Anterior cingulate cortex (tissue), 58 donors: ENCODE measurements at regions not wholly inside any gene's neighbourhood (a gene's known extent, or its start where the extent isn't known, plus 50 kb on each side); places are given as distances from the start of the nearest gene placed in this dataset.
"Not testable (repeated sequence)": the region's sequence is repeated elsewhere in the genome, so short reads cannot be mapped to it uniquely, and the experiment has no call there.

ENCODE experiments used
- DNase-seq, 58 donors: peaks; one replicate each; lab custom pipeline; 2025; lab: John Stamatoyannopoulos, UW

DNA sequence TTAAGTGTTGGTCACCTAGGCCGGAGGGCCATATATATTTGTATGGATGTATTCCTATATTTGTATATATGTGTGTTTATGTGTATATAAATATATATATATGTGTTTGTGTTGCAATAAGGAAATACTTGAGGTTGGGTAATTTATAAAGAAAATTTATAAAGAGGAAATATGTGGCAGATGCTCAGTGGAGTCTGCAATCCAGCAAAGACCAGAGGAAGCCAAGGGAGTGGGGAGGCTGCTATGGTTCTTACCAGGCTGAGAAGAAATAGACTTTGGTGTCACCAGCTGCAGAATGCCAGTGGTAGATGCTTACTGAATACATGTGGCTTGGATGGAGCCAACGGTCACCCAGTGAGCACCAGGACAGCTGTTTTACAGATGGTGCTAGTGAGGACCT, 97.4 kb upstream of the ELOVL5 start:
- DNase-seq: no peak

DNA sequence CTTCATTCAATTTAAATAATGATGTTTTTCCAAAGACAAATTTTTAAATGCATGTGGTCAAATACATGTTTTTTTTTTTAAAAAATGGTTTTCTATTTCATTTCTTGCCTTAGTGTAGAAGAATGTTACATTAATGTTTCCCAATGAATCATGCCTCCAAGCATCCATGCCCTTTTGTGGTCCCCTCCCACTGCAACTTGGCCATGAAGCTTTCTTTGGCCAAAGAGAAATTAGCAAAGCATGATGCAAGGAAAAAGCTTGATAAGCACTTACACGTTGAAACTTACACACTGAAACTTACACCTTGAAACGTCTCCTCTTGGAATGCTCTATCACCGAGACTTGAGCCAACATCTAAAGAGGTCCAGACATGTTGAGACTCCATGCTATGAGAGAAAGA, 93.0 kb upstream of the ELOVL5 start:
- DNase-seq: no peak

DNA sequence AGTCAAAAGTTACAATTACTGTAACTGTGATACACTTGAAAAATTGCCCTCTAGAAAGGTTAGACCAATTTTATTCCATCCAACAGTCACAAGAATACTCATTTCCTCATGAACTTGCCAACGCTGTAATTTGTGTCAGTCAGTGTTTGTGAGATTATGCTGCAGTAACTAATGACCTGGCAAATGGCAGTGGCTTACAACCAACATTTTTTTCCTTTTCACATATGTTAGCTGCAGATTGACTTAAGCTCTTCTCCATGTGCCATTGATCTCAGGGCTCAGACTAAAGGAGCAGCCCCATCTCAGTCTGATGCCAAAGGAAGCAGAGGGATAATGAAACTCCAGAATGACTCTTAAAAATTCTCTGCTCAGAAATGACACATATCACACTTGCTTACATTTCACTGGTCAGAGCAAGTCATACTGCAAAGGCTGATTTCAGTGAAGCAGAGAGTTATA, 92.3 kb upstream of the ELOVL5 start:
- DNase-seq: no peak

DNA sequence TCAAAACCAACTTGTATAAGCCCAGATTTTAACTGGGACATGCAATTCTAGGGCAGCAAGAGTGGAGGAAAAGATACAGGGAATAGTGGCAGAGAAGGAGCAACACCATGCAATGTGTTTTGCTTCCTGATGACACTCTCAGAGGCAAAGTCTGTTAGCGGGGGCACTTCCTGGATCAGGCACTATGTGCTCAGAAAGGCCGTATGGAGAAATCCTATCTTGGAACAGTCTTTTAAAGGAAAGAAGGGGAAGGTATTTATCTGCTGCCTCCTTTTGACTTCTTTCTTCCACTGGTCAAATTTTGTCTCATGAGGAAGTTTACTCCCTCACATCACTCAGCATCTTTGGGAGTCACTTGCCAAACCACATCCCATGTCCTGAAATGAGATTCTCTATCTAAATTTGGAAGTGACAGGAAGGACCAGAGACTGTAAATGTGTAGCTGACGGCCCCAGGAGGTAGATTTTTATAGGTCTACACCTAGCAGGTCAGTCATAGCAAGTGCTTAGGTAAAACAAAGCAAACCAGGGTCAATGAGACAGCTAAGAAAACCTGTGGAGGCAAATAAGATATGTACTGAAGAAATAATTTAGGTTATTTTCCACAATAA, 91.7 kb upstream of the ELOVL5 start:
- peak in 1 of 58 donors; percentile 1 for DNase-seq

DNA sequence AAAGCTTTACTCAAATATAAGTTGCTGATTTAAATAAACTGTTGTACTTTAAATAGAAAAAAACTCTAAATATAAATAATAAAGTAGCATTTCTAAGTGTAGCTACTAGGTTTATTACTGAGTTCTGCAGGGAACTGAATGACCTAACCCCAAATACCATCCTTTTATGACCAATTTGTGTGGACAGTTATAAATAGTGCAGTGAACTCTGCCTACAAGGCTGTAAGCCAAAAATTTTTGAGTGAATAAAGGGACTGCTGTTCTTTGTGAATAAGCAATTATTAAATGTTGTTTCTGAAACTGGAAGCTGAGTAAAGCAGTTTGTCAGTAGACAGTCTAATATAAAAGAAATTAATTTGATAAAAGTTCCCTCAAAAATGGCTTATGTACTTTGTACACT, 90.8 kb upstream of the ELOVL5 start:
- peak in 4 of 58 donors; percentile 14 to 71 (median 18) for DNase-seq

DNA sequence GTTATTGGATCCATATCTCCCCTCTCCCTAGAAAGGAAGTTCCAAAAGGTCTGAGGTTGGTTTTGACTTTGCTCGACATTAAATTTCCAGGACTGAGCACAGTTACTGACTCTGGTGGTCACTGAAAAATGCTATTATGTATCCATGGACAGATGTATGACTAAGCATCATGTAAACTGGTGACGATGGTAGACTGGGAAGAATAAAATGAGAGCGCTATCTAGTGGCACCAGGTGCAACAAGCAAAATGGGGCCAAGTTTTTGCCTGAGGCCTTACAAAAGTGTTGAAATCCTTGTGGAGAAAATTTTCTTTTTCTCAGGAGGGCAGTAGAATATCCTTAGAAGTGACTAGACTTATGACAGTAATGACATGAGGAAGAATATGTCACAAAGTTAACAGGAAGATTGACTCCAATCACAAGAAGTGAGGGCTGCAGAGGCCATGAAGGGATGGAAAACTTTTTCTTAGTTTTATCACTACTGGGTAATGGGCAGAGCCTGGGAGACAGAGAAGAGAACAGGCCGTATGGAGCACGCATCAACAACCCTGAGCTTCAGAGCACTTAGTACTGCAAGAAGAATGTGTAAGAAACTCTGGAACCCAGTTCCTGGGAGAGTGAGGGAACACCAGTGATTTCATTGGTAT, 88.9 kb upstream of the ELOVL5 start:
- peak in 19 of 58 donors; percentile 1 to 56 (median 14) for DNase-seq

DNA sequence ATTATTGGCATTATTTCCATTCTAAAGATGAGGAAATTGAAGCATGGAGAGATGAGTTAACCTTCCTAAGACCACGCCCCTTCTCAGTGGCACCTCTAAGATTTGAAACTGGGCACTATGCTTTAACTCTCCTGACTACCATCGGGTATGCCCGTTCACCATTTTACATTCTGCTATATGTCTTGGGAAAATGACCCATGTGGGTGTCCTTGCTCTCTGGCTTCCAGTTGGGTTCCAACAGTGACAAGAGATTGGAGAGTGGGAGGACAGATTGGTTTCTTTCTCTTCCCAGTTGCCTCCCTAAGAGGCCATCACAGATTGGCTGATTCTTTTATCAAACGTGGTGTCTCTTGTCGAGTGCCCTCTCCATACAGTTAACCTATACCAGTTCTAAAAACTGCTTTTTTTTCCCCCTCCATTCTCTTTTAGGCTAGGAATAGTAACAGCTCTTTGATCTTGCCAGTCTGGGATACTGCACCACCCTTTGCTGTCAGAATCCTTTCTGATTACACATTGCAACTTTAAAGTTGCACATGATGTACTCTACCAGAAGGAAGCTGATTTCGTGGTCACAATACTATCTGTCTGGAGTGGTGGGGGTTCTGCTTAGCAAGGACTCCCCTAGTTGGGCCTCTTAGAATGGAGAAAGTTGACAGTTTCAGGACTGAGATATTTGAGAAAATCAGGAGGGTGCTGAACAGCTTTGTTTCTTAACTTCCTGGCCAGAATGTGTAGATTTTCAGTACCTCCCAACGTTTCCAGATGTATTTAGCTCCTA, 88.0 kb upstream of the ELOVL5 start:
- no peak for DNase-seq

DNA sequence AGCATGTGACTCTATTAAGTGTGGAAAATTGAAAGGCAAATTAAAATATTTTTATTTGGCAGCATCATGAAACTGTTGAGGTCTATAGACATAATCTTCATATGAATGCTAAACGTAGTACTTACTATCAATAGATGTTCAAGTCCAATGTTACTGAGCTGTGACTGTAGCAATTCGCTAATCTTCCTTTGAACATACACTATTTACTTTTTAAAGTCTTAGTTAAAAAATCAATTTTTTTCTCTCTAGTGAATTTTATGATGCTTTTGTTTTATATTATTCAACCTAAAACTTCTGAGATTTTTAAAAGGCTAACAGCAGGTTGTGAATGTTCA, 85.2 kb upstream of the ELOVL5 start:
- DNase-seq: no peak

DNA sequence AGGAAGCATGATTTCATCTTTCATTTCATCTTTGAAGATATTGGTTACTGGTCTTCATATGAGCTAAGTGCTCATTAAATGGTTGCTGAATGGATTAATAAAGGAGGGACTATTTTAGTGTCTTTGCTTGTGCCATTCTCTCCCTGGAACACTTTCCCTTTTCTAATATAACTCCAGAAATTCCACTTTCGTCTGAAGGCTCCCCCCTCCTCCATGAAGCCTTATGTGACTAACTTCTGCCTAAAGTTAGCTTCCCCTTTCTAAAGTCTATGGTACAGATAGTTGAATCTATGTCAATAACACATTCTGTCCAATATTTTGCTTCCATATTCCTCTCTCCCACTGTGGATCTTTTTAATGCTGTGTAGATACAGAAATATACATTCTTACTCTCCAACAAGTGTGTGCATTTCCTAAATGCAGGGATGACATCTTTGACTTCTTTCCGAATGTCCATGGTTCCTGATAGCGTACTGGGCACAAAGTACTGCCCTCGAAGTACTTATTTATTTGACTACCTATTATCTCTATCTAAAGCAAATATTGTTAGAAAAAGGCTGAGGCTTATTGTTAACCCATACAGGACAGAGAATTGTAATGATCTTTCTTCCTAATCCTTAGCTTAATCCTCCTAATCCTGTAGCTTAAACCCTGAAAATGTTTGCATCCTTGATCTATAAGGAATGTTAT, 84.7 kb upstream of the ELOVL5 start:
- no peak for DNase-seq

DNA sequence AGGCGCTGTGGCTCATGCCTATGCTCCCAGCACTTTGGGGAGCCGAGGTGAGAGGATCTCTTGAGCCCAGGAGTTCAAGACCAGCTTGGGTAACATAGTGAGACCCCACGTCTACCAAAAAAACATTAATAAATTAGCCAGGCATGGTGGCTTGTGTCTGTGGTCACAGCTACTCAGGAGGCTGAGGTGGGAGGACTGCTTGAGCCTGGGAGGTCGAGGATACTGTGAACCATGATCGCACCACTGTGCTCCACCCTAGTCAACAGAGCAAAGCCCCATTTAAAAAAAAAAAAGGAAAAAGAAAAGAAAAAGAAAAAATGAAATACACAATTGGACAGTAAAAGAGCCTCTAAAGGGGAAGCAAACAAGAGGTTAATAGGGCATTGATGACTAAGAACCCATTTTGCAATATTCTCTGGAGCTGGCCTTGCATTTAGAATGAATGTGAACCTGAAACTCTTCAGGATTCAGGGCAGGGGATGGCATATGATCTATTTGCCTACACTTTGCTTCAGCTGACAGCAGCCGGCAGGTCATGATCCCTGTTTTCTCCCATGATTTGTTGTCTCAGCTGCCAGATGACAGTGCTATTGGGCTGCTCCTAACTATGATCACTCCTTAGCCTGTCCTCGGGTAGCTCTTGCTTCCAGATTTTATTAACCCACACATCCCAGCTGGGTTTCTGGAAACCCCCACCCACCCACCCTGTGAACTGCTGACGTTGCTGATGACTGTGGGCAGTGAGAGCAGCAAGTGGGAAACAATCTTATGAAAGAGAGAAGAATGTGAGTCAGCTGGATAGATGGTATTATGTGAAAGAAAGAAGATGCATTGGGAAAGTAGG, 83.8 kb upstream of the ELOVL5 start:
- DNase-seq: no peak

DNA sequence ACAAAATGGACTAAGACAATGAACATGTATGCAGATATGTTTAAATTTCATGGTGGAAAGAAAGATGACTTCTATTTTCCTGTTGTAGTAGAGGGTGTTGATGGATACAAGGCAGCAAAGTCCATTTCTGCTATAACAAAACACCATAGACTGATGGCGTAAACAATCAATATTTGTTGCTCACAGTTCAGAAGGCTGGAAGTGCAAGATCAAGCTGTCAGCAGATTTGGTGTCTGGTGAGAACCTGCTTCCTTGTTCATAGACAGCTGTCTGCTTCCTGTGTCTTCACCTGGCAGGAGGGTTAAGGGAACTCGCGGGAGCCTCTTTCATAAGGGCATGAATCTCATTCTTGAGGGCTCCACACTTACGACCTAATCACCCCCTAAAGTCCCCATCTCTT, 83.0 kb upstream of the ELOVL5 start:
- no peak for DNase-seq

DNA sequence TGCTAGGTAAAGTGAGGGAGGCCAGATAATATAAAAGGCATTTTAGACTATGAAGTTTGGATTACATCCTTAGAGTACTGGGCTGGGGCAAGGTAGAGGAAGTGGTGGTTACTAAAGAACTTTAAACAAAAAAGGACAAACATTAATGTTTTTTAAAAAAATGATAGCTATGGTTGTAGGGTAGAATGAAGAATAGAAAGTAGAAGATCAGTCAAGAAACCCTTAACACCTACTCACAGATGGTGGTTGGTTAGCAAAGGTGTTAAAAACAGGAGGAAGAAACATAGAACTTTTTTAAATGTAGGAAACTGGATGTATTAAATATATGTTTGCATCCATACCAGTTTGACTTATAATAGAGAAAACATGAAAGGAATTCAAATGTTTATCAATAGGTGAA, 80.7 kb upstream of the ELOVL5 start:
- no peak for DNase-seq

DNA sequence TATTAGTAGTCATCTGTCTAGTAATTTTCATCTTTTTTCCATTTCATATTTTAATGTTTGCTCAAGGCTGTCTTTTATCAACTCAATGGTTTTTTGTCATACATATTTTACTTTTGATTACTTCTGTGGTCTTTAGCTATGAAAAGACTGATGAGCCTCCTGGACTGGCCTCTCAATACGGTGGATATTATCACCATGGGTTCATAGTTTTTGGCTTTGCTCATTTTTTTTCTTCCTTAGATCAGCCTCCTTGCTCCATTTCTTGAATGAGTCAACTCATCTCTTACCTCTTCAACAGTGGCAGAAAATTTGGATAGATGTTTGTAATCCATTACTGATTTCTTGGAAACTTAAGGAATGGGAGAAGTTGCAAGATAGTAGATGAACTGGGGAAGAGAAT, 80.1 kb upstream of the ELOVL5 start:
- DNase-seq: no peak

DNA sequence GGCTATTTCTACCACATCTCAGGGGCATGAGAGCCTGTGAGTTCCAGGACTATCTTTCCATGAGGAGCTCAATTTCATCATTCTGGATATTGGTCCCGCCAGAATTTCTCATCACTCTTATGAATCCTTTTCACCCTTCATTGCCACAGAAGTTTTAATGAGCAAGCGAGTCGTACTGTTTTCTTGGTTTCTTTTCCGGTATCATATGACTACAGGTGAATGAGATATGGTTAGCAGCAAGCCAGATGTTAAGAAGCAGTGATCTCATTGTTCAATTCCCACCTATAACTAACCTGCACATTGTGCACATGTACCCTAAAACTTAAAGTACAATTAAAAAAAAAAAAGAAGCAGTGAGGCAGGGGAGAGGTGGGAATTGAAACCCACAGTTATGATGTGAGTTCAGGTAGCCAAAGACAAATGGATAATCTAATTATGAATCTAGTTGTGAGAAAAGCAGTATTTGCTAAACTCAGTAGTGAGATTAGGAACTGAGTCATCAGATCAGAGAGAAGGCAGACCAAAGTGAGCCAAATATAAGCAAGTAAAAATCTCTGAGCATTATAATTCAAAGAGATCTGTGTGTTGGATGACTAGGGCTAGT, 78.0 kb upstream of the ELOVL5 start:
- no peak for DNase-seq

DNA sequence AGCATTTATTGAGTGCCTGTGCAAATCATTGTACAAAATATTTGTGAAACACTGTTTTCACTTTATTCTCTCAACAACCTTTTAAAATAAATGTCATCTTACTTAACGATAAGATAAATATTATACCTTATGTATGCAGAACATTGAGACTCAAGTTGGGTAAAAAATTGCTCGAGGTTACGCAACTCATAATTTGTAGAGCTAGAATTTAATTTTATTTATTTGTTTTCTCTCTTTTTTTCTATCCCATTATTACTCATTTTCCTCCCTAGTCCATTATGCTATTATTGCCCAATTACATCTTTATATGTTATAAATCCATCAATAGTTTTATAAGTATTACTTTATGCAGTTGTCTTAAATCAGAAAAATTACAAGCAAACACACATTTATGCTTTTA, 77.4 kb upstream of the ELOVL5 start:
- DNase-seq: no peak

DNA sequence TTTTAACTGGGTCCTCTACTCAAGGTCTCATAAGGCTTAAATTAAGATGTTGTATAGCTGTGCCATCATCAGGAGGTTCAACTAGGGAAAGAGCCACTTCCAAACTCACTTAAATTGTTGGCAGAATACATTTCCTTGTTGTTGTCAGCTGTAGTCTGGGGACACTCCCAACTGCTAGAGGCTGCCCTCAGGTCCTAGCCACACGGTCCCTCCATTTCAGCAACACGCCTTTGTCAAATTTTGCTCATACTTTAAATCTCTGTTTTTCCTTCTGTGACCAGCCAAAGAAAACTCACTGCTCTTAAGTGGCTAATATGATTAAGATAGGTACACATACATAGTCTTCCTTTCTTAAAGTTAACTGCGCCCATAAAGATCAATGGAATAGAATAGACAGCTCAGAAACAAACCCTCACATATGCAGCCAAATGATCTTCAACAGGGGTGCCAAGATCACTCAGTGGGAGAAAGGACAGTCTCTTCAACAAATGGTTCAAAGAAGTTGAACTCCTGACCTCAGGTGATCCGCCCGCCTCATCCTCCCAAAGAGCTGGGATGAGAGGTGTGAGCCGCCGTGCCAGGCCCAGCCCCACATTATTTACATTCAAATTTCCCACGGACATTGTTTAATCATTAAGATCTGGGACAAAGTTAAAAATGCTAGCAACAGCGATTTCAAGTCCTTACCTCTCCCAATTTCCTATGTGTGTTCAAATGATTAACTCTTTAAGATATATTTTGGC, 76.4 kb upstream of the ELOVL5 start:
- no peak for DNase-seq

DNA sequence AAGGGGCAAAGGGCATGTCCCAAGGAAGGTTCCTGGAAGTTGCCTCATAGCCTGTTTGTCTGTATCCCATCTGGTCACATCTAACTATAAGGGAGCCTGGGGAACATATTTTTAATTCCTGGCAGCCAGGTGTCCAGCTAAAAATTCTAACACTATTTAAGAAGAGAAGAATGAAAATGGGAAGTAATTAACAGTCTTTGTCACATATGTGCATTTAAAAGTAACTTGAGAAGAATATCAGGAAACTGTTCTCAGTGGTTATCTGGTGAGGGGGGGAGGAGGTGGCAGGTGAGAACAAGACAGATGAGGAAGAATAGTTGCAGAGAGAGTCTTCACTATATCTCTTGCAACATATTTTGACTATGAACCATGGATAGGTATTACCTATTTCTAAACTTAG, 75.5 kb upstream of the ELOVL5 start:
- no peak for DNase-seq

DNA sequence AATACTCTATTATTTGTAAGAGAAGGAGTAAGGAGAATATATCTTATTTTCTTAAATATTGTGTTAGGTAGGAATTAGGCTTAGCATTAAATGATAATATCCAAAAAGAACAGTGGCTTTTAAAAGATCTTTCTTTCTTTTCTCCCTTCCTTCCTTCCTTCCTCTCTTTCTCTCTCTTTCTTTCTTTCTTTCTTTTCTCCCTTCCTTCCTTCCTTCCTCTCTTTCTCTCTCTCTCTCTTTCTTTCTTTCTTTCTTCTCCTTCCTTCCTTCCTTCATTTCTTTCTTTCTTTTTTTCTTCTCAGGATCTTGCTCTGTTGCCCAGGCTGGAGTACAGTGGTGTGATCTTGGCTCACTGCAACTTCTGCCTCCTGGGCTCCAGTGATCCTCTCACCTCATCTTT, 74.8 kb upstream of the ELOVL5 start:
- not testable (repeated sequence) for DNase-seq

DNA sequence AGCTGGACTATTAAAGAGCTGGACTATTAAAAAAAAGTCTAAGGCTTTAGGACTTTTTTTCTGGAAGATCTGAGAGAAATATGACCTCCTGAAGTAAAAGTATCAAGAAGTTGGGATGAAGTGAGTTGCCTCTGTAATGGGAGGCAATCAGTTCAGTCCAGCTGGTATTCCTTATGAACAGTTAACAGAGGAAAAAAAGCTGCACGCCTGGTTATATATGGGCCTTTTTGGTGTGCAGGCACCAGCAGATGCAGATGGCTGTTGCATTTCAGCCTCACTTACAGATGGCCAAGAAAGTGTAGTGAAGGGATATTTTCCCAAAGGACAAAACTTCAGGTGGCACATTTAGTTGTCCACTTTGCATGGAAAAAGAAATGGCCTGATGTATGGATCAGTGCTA, 70.3 kb upstream of the ELOVL5 start:
- no peak for DNase-seq
